ENCODE measurements at regions not wholly inside any gene's neighbourhood (a gene's known extent, or its start where the extent isn't known, plus 50 kb on each side); places are given as distances from the start of the nearest gene placed in this dataset.

GRCh38 chr21:35582731-35583130 is 477.6 kb downstream of the SETD4 start (continued):
- TF ChIP-seq ZNF26 (tag by site-specific recombination; IDR thresholded peaks at IDR 0.05) (no peak), OSR2 (tag by site-specific recombination; IDR thresholded peaks at IDR 0.05) (no peak), ZNF561 (tag by site-specific recombination; IDR thresholded peaks at IDR 0.05; ENCODE audit: borderline replicate concordance) (no peak), MZF1 (tag by site-specific recombination; IDR thresholded peaks at IDR 0.05; ENCODE audit: borderline replicate concordance) (no peak)

- Histone ChIP-seq H3K4me3 (ENCODE audit: low read depth, low read length) (no peak overlapping the region), H3K36me3 (ENCODE audit: control insufficient read depth in 2 of 2, insufficient read depth in 1 of 2, low read length in 2 of 2) (no peaks in the 10 kb centered on the region), H3K27ac (ENCODE audit: extremely low read depth, low read depth, low read length) (no peak overlapping the region), H3K9me3 (ENCODE audit: control insufficient read depth, insufficient read depth, low read depth, low read length) (no peaks in the 10 kb centered on the region), H3K4me1 (ENCODE audit: control insufficient read depth, insufficient read depth, low read length) (peaks cover 17% of the 10 kb centered on the region)
- TF ChIP-seq ZNF423 (tag by site-specific recombination; IDR thresholded peaks at IDR 0.05) (no peak), ZBTB49 (tag by site-specific recombination; IDR thresholded peaks at IDR 0.05; ENCODE audit: low read depth) (no peak), ZBTB7A (tag by site-specific recombination; IDR thresholded peaks at IDR 0.05; ENCODE audit: low read depth) (no peak), ZNF692 (tag by site-specific recombination; IDR thresholded peaks at IDR 0.05) (no peak), REST (tag by site-specific recombination; IDR thresholded peaks at IDR 0.05) (no peak), GLI2 (tag by site-specific recombination; IDR thresholded peaks at IDR 0.05; ENCODE audit: borderline replicate concordance, low read depth) (no peak), ZEB2 (tag by site-specific recombination; IDR thresholded peaks at IDR 0.05) (no peak), ZNF157 (tag by site-specific recombination; IDR thresholded peaks at IDR 0.05) (no peak)
- ChIA-PET POLR2A (no interaction called here), CTCF (no interaction called here)
These were observed 478.7 kb downstream of the SETD4 start for GRCh38 chr21:35581640-35582039.

GRCh38 chr21:35579520-35580293 is 480.6 kb downstream of the SETD4 start:
- CTCF ChIA-PET = interaction anchor here (0.5 to 1.1 kb wide), 6 partner anchors 9 to 834 kb away, joined by 3 to 4 read pairs (median 3); no protein-coding TSS in a partner anchor
- H3K27ac ChIP-seq (ENCODE audit: extremely low read depth, low read depth, low read length) = no peak overlapping the region
- POLR2A ChIA-PET = no interaction called here
- H3K9me3 ChIP-seq (ENCODE audit: control insufficient read depth, insufficient read depth, low read depth, low read length) = no peaks in the 10 kb centered on the region
- peaks cover 9% of the 10 kb centered on the region for H3K4me1 ChIP-seq (ENCODE audit: control insufficient read depth, insufficient read depth, low read length)
- H3K4me3 ChIP-seq (ENCODE audit: low read depth, low read length) = no peak overlapping the region
- no peaks in the 10 kb centered on the region for H3K36me3 ChIP-seq (ENCODE audit: control insufficient read depth in 2 of 2, insufficient read depth in 1 of 2, low read length in 2 of 2)
- TF ChIP-seq ZFP3 (tag by site-specific recombination; IDR thresholded peaks at IDR 0.05; ENCODE audit: low read depth) = no peak
- no peak for TF ChIP-seq IKZF3 (tag by site-specific recombination; IDR thresholded peaks at IDR 0.05)
- no peak for TF ChIP-seq ZNF138 (tag by site-specific recombination; IDR thresholded peaks at IDR 0.05; ENCODE audit: borderline replicate concordance)
- TF ChIP-seq MYNN (tag by site-specific recombination; IDR thresholded peaks at IDR 0.05; ENCODE audit: borderline replicate concordance) = no peak
- TF ChIP-seq KLF1 (tag by site-specific recombination; IDR thresholded peaks at IDR 0.05) = no peak
- no peak for TF ChIP-seq ZNF155 (tag by site-specific recombination; IDR thresholded peaks at IDR 0.05)
- no peak for TF ChIP-seq BCL6B (tag by site-specific recombination; IDR thresholded peaks at IDR 0.05)

Data from HEK293 (cell line).